HepG2 (cell line): ENCODE measurements at regions not wholly inside any gene's neighbourhood (a gene's known extent, or its start where the extent isn't known, plus 50 kb on each side); places are given as distances from the start of the nearest gene placed in this dataset.

ENCODE experiments used
- ATAC-seq: fragments of 200-7000 bp; cut with Tn5 transposase; 3 replicates; pipeline ENCODE4 v1.9.1; 2020; ENCODE audit warnings: mild to moderate bottlenecking, moderate library complexity
- BruUV-seq: library from RNA; stranded (reverse); fragments of 400-500 nt; replicated peaks from 2 replicates; lab custom pipeline; 2021; lab: Mats Ljungman, UMichigan
- CTCF ChIA-PET: fragments of 300-600 bp; formaldehyde crosslinking; extraction: SDS; loops from one replicate; lab custom pipeline; 2021; ENCODE audit warnings: low total read pairs, inconsistent platforms, low intra/inter-chr PET ratio; lab: Yijun Ruan, JAX
- POLR2A ChIA-PET: fragments of 350-600 bp; sonication (Branson Sonifier 250); formaldehyde crosslinking; loops from one replicate; lab custom pipeline; 2020; ENCODE audit warnings: antibody characterized with exemption, inconsistent platforms; lab: Yijun Ruan, JAX
- DNase-seq: peaks from one replicate; pipeline ENCODE4 v3.0.0-alpha.2; 2015; ENCODE audit warnings: low spot score
- FAIRE-seq: peaks from 3 replicates; lab custom pipeline; 2011; peaks lifted over from hg19 to GRCh38; lab: Jason Lieb, UNC
- H2AFZ ChIP-seq: one replicate; pipeline ENCODE4 v1.6.1; 2011; ENCODE audit warnings: low read length, inconsistent platforms
- H3K27ac ChIP-seq: fragments of 300-600 bp; 3 replicates; pipeline ENCODE4 v1.8.0; 2011; ENCODE audit warnings: mixed run types, mild to moderate bottlenecking, mixed read lengths, low read length, inconsistent platforms; ENCODE audit not compliant: insufficient read depth; ENCODE audit errors: extremely low read length
- H3K27me3 ChIP-seq, 2 experiments: fragments of 200-600 bp in 1 of 2; 2 replicates in 1 of 2; 3 replicates in 1 of 2; pipeline versions ENCODE4 v1.6.0 to v1.8.0; 2011; ENCODE audit warnings: low read length in 2 of 2, mild to moderate bottlenecking in 2 of 2, moderate library complexity in 2 of 2, inconsistent platforms in 1 of 2; ENCODE audit not compliant: insufficient read depth in 2 of 2, control insufficient read depth in 1 of 2
- H3K36me3 ChIP-seq, 2 experiments: fragments of 200-600 bp in 1 of 2; replicated peaks in 1 of 2; 2 replicates in 1 of 2; 3 replicates in 1 of 2; pipeline versions ENCODE4 v1.5.1 to v1.8.0; 2011; ENCODE audit warnings: low read length in 2 of 2, inconsistent platforms in 1 of 2; ENCODE audit not compliant: insufficient read depth in 2 of 2, control insufficient read depth in 1 of 2
- H3K4me1 ChIP-seq: 2 replicates; pipeline ENCODE4 v1.5.1; 2012; ENCODE audit warnings: low read length, inconsistent platforms; ENCODE audit not compliant: insufficient read depth
- H3K4me2 ChIP-seq: 2 replicates; pipeline ENCODE4 v1.6.0; 2011; ENCODE audit warnings: low read depth, low read length, inconsistent platforms
- H3K4me3 ChIP-seq, 3 experiments: fragments of 200-600 bp in 1 of 3; sonication (generic), shearing (Covaris generic) in 1 of 3; replicated peaks in 1 of 3; 2 replicates each; pipeline ENCODE4 v1.5.1; 2011 to 2016; ENCODE audit warnings: low read length in 3 of 3, inconsistent platforms in 2 of 3, low read depth in 2 of 3, mild to moderate bottlenecking in 2 of 3, control low read depth in 1 of 3, mixed read lengths in 1 of 3; ENCODE audit not compliant: insufficient read depth in 1 of 3
- H3K79me2 ChIP-seq: one replicate; pipeline ENCODE4 v1.6.1; 2011; ENCODE audit warnings: low read length, inconsistent platforms; ENCODE audit not compliant: insufficient read depth
- H3K9ac ChIP-seq: 2 replicates; pipeline ENCODE4 v1.6.0; 2011; ENCODE audit warnings: mild to moderate bottlenecking, low read depth, low read length, inconsistent platforms; ENCODE audit not compliant: insufficient read depth
- H3K9me3 ChIP-seq: 2 replicates; pipeline ENCODE4 v1.5.1; 2012; ENCODE audit warnings: mild to moderate bottlenecking, low read length
- H4K20me1 ChIP-seq: 2 replicates; pipeline ENCODE4 v1.6.0; 2011; ENCODE audit warnings: inconsistent platforms, mild to moderate bottlenecking, low read length, moderate library complexity; ENCODE audit not compliant: insufficient read depth
- ISL2 ChIP-seq: sonication (generic); formaldehyde crosslinking; IDR thresholded peaks from 2 replicates; pipeline ENCODE4 v1.5.0; 2020; ENCODE audit warnings: missing genetic modification reagents
- JDP2 ChIP-seq: sonication (generic); formaldehyde crosslinking; IDR thresholded peaks from 2 replicates; pipeline ENCODE4 v1.8.1; 2022; ENCODE audit warnings: missing genetic modification reagents, borderline replicate concordance
- PRPF4 ChIP-seq: fragments of 200-400 bp; formaldehyde crosslinking; IDR thresholded peaks from 2 replicates; pipeline ENCODE4 v1.6.1; 2016; ENCODE audit warnings: low read length, low read depth; ENCODE audit not compliant: poor library complexity, severe bottlenecking
- SUZ12 ChIP-seq: fragments of 150-350 bp; IDR thresholded peaks from 2 replicates; pipeline ENCODE4 v1.6.1; 2014; ENCODE audit warnings: low read depth, low read length
- ZFP82 ChIP-seq: sonication (generic); formaldehyde crosslinking; IDR thresholded peaks from 2 replicates; pipeline ENCODE4 v1.5.1; 2020; ENCODE audit warnings: mild to moderate bottlenecking, missing genetic modification reagents, borderline replicate concordance
- ZFP90 ChIP-seq: sonication (generic); formaldehyde crosslinking; IDR thresholded peaks from 2 replicates; pipeline ENCODE4 v1.8.0; 2022; ENCODE audit warnings: missing genetic modification reagents, mild to moderate bottlenecking, inconsistent platforms, borderline replicate concordance
- ZNF512B ChIP-seq: sonication (generic); formaldehyde crosslinking; IDR thresholded peaks from 2 replicates; pipeline ENCODE4 v1.5.1; 2020; ENCODE audit warnings: missing genetic modification reagents, mild to moderate bottlenecking, borderline replicate concordance
- ZNF605 ChIP-seq: sonication (generic); formaldehyde crosslinking; IDR thresholded peaks from 2 replicates; pipeline ENCODE4 v1.8.0; 2022; ENCODE audit warnings: mild to moderate bottlenecking, missing genetic modification reagents
- ZNF710 ChIP-seq: sonication (generic); formaldehyde crosslinking; IDR thresholded peaks from 2 replicates; pipeline ENCODE4 v1.5.0; 2020; ENCODE audit warnings: mild to moderate bottlenecking, missing genetic modification reagents, borderline replicate concordance
- ZNF746 ChIP-seq: sonication (generic); formaldehyde crosslinking; IDR thresholded peaks from 2 replicates; pipeline ENCODE4 v1.8.0; 2022; ENCODE audit warnings: mild to moderate bottlenecking, missing genetic modification reagents
- WGBS: methylation state at CpG from one replicate; pipeline ENCODE4 v1.1.6; 2017; ENCODE audit warnings: low lambda C conversion rate; 5-methylcytosine and 5-hydroxymethylcytosine counted together
- in situ Hi-C: cut with HindIII; loops from 2 replicates; pipeline ENCODE4 v1.10.0; 2017; ENCODE audit warnings: low pct_unique_long_range_greater_than_20kb; ENCODE audit not compliant: extremely low pct_ligation_motif_present
- intact Hi-C: fragments of 100-400 bp; cut with micrococcal nuclease; formaldehyde crosslinking; loops from one replicate; pipeline ENCODE4 v1.10.0; 2022; ENCODE audit not compliant: unreplicated experiment

GRCh38 chr1:172882791-172883386, 167.9 kb downstream of the TNFSF18 start:
- in situ Hi-C loops (no loop called here), intact Hi-C loops (no loop called here)
- TF ChIP-seq ISL2, result no peak
- no peak for TF ChIP-seq ZNF746 (CRISPR knock-in tag)
- no peak for TF ChIP-seq ZFP90 (CRISPR knock-in tag)
- TF ChIP-seq SUZ12, result no peak
- TF ChIP-seq ZFP82 (CRISPR knock-in tag), result no peak
- TF ChIP-seq JDP2 (CRISPR knock-in tag), result no peak
- no peak for TF ChIP-seq ZNF710 (CRISPR knock-in tag)
- TF ChIP-seq PRPF4, result no peak
- no peak for TF ChIP-seq ZNF605 (CRISPR knock-in tag)
- TF ChIP-seq ZNF512B (CRISPR knock-in tag), result no peak
- Histone ChIP-seq H3K27ac (no peak overlapping the region), H4K20me1 (no peaks in the 10 kb centered on the region), H3K9me3 (no peaks in the 10 kb centered on the region), H2AFZ (no peak overlapping the region), H3K79me2 (no peaks in the 10 kb centered on the region), H3K9ac (no peak overlapping the region), H3K36me3 (no peaks in the 10 kb centered on the region), H3K4me3 (no peak overlapping the region), H3K4me1 (no peaks in the 10 kb centered on the region), H3K4me2 (no peak overlapping the region), H3K27me3 (no peaks in the 10 kb centered on the region)
- POLR2A ChIA-PET, result no interaction called here
- BruUV-seq, result no TSS peak
- WGBS, result 19% methylated on average over 6 of the region's 6 CpGs
- DNase-seq, result no peak
- FAIRE-seq, result no peak
- no peak for ATAC-seq
- CTCF ChIA-PET, result no interaction called here
